IMR-90 (cell line): ENCODE measurements at regions not wholly inside any gene's neighbourhood (a gene's known extent, or its start where the extent isn't known, plus 50 kb on each side); places are given as distances from the start of the nearest gene placed in this dataset.

Source experiments
- MXI1 ChIP-seq: IDR thresholded peaks from 2 replicates; pipeline ENCODE4 v1.6.1; 2012; ENCODE audit warnings: low read depth, mild to moderate bottlenecking, low read length, moderate library complexity, borderline replicate concordance
- SMC3 ChIP-seq: fragments of 150-350 bp; IDR thresholded peaks from 2 replicates; pipeline ENCODE4 v1.6.1; 2016; ENCODE audit warnings: low read depth, mild to moderate bottlenecking, antibody characterized with exemption, low read length, moderate library complexity
- TF ChIP-seq, protein P1 (sequence below): conservative IDR thresholded peaks from 2 replicates; pipeline ENCODE4 v1.5.1; 2012; ENCODE audit warnings: mild to moderate bottlenecking, low read depth, low read length, improper control_type of control experiment

- TF ChIP-seq, protein P1, sequence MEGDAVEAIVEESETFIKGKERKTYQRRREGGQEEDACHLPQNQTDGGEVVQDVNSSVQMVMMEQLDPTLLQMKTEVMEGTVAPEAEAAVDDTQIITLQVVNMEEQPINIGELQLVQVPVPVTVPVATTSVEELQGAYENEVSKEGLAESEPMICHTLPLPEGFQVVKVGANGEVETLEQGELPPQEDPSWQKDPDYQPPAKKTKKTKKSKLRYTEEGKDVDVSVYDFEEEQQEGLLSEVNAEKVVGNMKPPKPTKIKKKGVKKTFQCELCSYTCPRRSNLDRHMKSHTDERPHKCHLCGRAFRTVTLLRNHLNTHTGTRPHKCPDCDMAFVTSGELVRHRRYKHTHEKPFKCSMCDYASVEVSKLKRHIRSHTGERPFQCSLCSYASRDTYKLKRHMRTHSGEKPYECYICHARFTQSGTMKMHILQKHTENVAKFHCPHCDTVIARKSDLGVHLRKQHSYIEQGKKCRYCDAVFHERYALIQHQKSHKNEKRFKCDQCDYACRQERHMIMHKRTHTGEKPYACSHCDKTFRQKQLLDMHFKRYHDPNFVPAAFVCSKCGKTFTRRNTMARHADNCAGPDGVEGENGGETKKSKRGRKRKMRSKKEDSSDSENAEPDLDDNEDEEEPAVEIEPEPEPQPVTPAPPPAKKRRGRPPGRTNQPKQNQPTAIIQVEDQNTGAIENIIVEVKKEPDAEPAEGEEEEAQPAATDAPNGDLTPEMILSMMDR = no peak
- TF ChIP-seq SMC3 (no peak), MXI1 (no peak)
Observed at GRCh38 chr14:83714151-83714550, 1815.8 kb upstream of the FLRT2 start.
